IMR-90 (cell line): ENCODE measurements at regions not wholly inside any gene's neighbourhood (a gene's known extent, or its start where the extent isn't known, plus 50 kb on each side); places are given as distances from the start of the nearest gene placed in this dataset.

Source experiments
- ATAC-seq: fragments of 200-7000 bp; cut with Tn5 transposase; 2 replicates; pipeline ENCODE4 v1.9.1; 2020; ENCODE audit warnings: low read depth, mild to moderate bottlenecking, moderate library complexity
- BruUV-seq: library from RNA; stranded (reverse); fragments of 400-500 nt; replicated peaks from 2 replicates; lab custom pipeline; 2021; lab: Mats Ljungman, UMichigan
- CTCF ChIA-PET: fragments of 300-600 bp; formaldehyde crosslinking; extraction: SDS; loops from one replicate; lab custom pipeline; 2021; ENCODE audit warnings: antibody characterized with exemption; lab: Yijun Ruan, JAX
- POLR2A ChIA-PET: fragments of 300-600 bp; sonication (Branson Sonifier 250); formaldehyde crosslinking; loops from one replicate; lab custom pipeline; 2022; ENCODE audit warnings: antibody characterized with exemption; ENCODE audit not compliant: unreplicated experiment; lab: Charles Lee
- DNase-seq: peaks from one replicate; pipeline ENCODE4 v3.0.0; 2013
- H2AFZ ChIP-seq: replicated peaks from 2 replicates; pipeline ENCODE3; 2013; ENCODE audit warnings: low read length, mild to moderate bottlenecking; ENCODE audit not compliant: poor library complexity
- H2AK5ac ChIP-seq: 2 replicates; pipeline ENCODE4 v1.6.1; 2013; ENCODE audit warnings: low read depth, low read length, inconsistent platforms
- H2AK9ac ChIP-seq: replicated peaks from 2 replicates; pipeline ENCODE3; 2013; ENCODE audit warnings: mild to moderate bottlenecking, low read depth, low read length, moderate library complexity; ENCODE audit not compliant: poor library complexity
- H2BK120ac ChIP-seq: 2 replicates; pipeline ENCODE4 v1.6.1; 2013; ENCODE audit warnings: low read depth, low read length, inconsistent platforms
- H2BK15ac ChIP-seq: 3 replicates; pipeline ENCODE4 v1.6.1; 2013; ENCODE audit warnings: low read depth, low read length, inconsistent platforms
- H2BK20ac ChIP-seq: 2 replicates; pipeline ENCODE4 v1.6.1; 2013; ENCODE audit warnings: low read depth, mild to moderate bottlenecking, inconsistent platforms, low read length, moderate library complexity
- H2BK5ac ChIP-seq: 2 replicates; pipeline ENCODE4 v1.6.1; 2013; ENCODE audit warnings: mild to moderate bottlenecking, low read depth, low read length, inconsistent platforms; ENCODE audit not compliant: poor library complexity, severe bottlenecking
- H3K14ac ChIP-seq: replicated peaks from 2 replicates; pipeline ENCODE4 v1.6.1; 2013; ENCODE audit warnings: low read depth, low read length, inconsistent platforms
- H3K18ac ChIP-seq: 2 replicates; pipeline ENCODE4 v1.6.1; 2013; ENCODE audit warnings: low read depth, low read length, control low read depth
- H3K23ac ChIP-seq: 2 replicates; pipeline ENCODE4 v1.6.1; 2013; ENCODE audit warnings: low read depth, low read length, inconsistent platforms
- H3K27ac ChIP-seq: 2 replicates; pipeline ENCODE4 v1.5.1; 2013; ENCODE audit warnings: mild to moderate bottlenecking, control low read depth, low read length; ENCODE audit not compliant: insufficient read depth
- H3K27me3 ChIP-seq: 2 replicates; pipeline ENCODE4 v1.6.1; 2013; ENCODE audit warnings: low read length; ENCODE audit not compliant: control insufficient read depth, insufficient read depth
- H3K36me3 ChIP-seq: 2 replicates; pipeline ENCODE4 v1.6.1; 2013; ENCODE audit warnings: low read length, mixed read lengths; ENCODE audit not compliant: control insufficient read depth, insufficient read depth
- H3K4ac ChIP-seq: 2 replicates; pipeline ENCODE4 v1.6.1; 2013; ENCODE audit warnings: low read depth, low read length, inconsistent platforms
- H3K4me1 ChIP-seq: 2 replicates; pipeline ENCODE4 v1.6.1; 2013; ENCODE audit warnings: low read length, mixed read lengths; ENCODE audit not compliant: control insufficient read depth, insufficient read depth
- H3K4me2 ChIP-seq: 2 replicates; pipeline ENCODE4 v1.6.1; 2013; ENCODE audit warnings: low read depth, mild to moderate bottlenecking, control low read depth, low read length, moderate library complexity
- H3K4me3 ChIP-seq: 2 replicates; pipeline ENCODE4 v1.5.1; 2013; ENCODE audit warnings: low read depth, mild to moderate bottlenecking, control low read depth, low read length, moderate library complexity; ENCODE audit not compliant: insufficient read depth
- H3K56ac ChIP-seq: 2 replicates; pipeline ENCODE4 v1.6.1; 2013; ENCODE audit warnings: low read length, inconsistent platforms; ENCODE audit not compliant: insufficient read depth; ENCODE audit errors: extremely low read depth
- H3K79me1 ChIP-seq, 2 experiments: 2 replicates each; pipeline ENCODE4 v1.6.1; 2013; ENCODE audit warnings: low read length in 2 of 2, inconsistent platforms in 1 of 2, low read depth in 1 of 2
- H3K9ac ChIP-seq: 2 replicates; pipeline ENCODE4 v1.6.1; 2013; ENCODE audit warnings: low read depth, low read length, control low read depth
- H3K9me1 ChIP-seq: 2 replicates; pipeline ENCODE4 v1.6.1; 2013; ENCODE audit warnings: low read length, inconsistent platforms; ENCODE audit not compliant: insufficient read depth
- H3K9me3 ChIP-seq: 2 replicates; pipeline ENCODE4 v1.6.1; 2013; ENCODE audit warnings: low read length; ENCODE audit not compliant: control insufficient read depth, insufficient read depth
- H4K20me1 ChIP-seq: 2 replicates; pipeline ENCODE4 v1.6.1; 2013; ENCODE audit warnings: low read length, inconsistent platforms; ENCODE audit not compliant: insufficient read depth
- H4K5ac ChIP-seq: 2 replicates; pipeline ENCODE4 v1.6.1; 2013; ENCODE audit warnings: mild to moderate bottlenecking, low read depth, low read length, control low read depth
- H4K8ac ChIP-seq, 2 experiments: 2 replicates each; pipeline ENCODE4 v1.6.1; 2013; ENCODE audit warnings: low read depth in 2 of 2, low read length in 2 of 2, control low read depth in 1 of 2, inconsistent platforms in 1 of 2
- H4K91ac ChIP-seq: 2 replicates; pipeline ENCODE4 v1.6.1; 2013; ENCODE audit warnings: low read depth, low read length, inconsistent platforms; ENCODE audit not compliant: insufficient read depth
- MXI1 ChIP-seq: IDR thresholded peaks from 2 replicates; pipeline ENCODE4 v1.6.1; 2012; ENCODE audit warnings: low read depth, mild to moderate bottlenecking, low read length, moderate library complexity, borderline replicate concordance
- POLR2A ChIP-seq: IDR thresholded peaks from 2 replicates; pipeline ENCODE4 v1.6.1; 2012; ENCODE audit warnings: mild to moderate bottlenecking, low read depth, low read length
- WGBS, 2 experiments: methylation state at CpG; one replicate each; pipeline versions ENCODE4 v1.1.5 to v1.1.7; 2013; ENCODE audit warnings: missing lambda C conversion rate in 2 of 2; ENCODE audit not compliant: insufficient read length in 1 of 2; ENCODE audit errors: extremely low coverage in 2 of 2; 5-methylcytosine and 5-hydroxymethylcytosine counted together
- dilution Hi-C: fragments of 300-500 bp; cut with HindIII; formaldehyde crosslinking; loops from one replicate; pipeline ENCODE4 v1.14.3; 2018; ENCODE audit warnings: low sequenced_read_pairs; ENCODE audit not compliant: unreplicated experiment
- in situ Hi-C: fragments of 300-500 bp; cut with MboI; formaldehyde crosslinking; loops from 3 replicates; pipeline ENCODE4 v1.14.3; 2019; ENCODE audit warnings: low sequenced_read_pairs, inconsistent platforms, mixed read lengths
- intact Hi-C: fragments of 100-400 bp; cut with micrococcal nuclease; formaldehyde crosslinking; loops from 2 replicates; pipeline ENCODE4 v1.10.0; 2022
- TF ChIP-seq, protein P1 (sequence below): conservative IDR thresholded peaks from 2 replicates; pipeline ENCODE4 v1.5.1; 2012; ENCODE audit warnings: mild to moderate bottlenecking, low read depth, low read length, improper control_type of control experiment

DNA sequence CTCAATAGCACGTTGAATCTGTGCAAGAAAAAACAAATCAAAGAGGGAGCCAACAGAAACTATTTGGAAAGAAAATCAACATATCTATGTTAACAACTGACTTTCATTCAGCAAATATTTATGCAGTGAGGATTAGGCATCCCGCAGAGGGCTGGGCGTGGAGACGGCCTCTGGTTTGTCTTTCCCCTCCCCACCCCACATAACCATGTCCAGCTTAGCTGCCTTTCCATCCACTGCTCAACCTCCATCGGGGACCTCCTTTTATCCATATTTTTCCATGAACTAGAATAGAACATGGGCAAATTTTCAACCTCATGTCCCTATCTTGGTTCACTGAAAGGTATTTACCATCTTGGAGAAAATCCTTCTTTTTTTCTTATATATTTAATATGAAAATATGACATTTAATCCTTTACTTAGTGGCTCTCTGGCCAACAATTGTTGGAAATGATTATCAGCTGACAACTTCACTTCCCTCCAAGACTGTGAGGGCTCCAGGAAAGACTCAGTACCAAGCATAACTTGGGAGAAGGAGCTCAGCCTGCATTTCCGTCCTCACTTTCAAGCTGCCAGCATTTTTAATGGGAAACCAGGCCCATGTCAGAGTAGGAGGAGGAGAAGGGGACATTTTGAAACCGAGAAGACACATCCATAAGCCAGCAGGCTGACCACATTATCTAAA, 462.6 kb upstream of the MAF start:
- Histone ChIP-seq H3K4me1 (no peaks in the 10 kb centered on the region), H3K18ac (no peak overlapping the region), H4K20me1 (no peaks in the 10 kb centered on the region), H3K56ac (no peak overlapping the region), H3K4ac (no peak overlapping the region), H3K23ac (no peak overlapping the region), H3K36me3 (no peaks in the 10 kb centered on the region), H3K27ac (no peak overlapping the region), H3K9me3 (peaks cover 5% of the 10 kb centered on the region; the same call in 1 of the 2 replicates), H3K27me3 (no peaks in the 10 kb centered on the region), H4K91ac (no peak overlapping the region), H3K4me3 (no peak overlapping the region), H3K9ac (no peak overlapping the region), H3K79me1 (no peaks in the 10 kb centered on the region), H4K8ac (no peak overlapping the region), H2BK5ac (no peak overlapping the region), H2AFZ (no peak overlapping the region), H4K5ac (no peak overlapping the region), H2BK120ac (no peak overlapping the region), H2AK9ac (no peak overlapping the region), H2BK15ac (no peak overlapping the region), H2BK20ac (no peak overlapping the region), H3K9me1 (no peaks in the 10 kb centered on the region), H3K14ac (no peak overlapping the region), H3K4me2 (no peak overlapping the region), H2AK5ac (no peak overlapping the region)
- peak; percentile 44; the same call in 1 of the 2 replicates for ATAC-seq
- WGBS, 2 experiments = no CpG with 5 or more reads among the region's 7 CpGs
- in situ Hi-C loops = no loop called here
- POLR2A ChIA-PET = no interaction called here
- no peak for DNase-seq
- CTCF ChIA-PET = interaction anchor here (0.7 kb wide), 1 partner anchor 21 kb away, joined by 3 read pairs; no protein-coding TSS in a partner anchor
- BruUV-seq = no TSS peak
- dilution Hi-C loops = no loop called here
- no peak for TF ChIP-seq POLR2A
- no peak for TF ChIP-seq MXI1
- TF ChIP-seq, protein P1, sequence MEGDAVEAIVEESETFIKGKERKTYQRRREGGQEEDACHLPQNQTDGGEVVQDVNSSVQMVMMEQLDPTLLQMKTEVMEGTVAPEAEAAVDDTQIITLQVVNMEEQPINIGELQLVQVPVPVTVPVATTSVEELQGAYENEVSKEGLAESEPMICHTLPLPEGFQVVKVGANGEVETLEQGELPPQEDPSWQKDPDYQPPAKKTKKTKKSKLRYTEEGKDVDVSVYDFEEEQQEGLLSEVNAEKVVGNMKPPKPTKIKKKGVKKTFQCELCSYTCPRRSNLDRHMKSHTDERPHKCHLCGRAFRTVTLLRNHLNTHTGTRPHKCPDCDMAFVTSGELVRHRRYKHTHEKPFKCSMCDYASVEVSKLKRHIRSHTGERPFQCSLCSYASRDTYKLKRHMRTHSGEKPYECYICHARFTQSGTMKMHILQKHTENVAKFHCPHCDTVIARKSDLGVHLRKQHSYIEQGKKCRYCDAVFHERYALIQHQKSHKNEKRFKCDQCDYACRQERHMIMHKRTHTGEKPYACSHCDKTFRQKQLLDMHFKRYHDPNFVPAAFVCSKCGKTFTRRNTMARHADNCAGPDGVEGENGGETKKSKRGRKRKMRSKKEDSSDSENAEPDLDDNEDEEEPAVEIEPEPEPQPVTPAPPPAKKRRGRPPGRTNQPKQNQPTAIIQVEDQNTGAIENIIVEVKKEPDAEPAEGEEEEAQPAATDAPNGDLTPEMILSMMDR = no peak
- intact Hi-C loops = no loop called here
